H1 (cell line): ENCODE measurements at regions not wholly inside any gene's neighbourhood (a gene's known extent, or its start where the extent isn't known, plus 50 kb on each side); places are given as distances from the start of the nearest gene placed in this dataset.
A peak's percentile ranks its signal among the peaks of the same experiment; 100 is the strongest.

ENCODE experiments used
- CTCF ChIA-PET: fragments of 300-600 bp; sonication (Branson Sonifier 250); formaldehyde crosslinking; loops from one replicate; lab custom pipeline; 2021; ENCODE audit not compliant: partially characterized antibody; lab: Charles Lee
- POLR2A ChIA-PET: fragments of 300-600 bp; sonication (Branson Sonifier 250); formaldehyde crosslinking; loops from one replicate; lab custom pipeline; 2021; ENCODE audit warnings: inconsistent platforms; ENCODE audit not compliant: partially characterized antibody; lab: Charles Lee
- DNase-seq, 2 experiments: peaks; one replicate each; pipeline versions ENCODE4 v3.0.0 to v3.0.0-alpha.2; 2010 to 2022; ENCODE audit warnings: low spot score in 2 of 2, low read depth in 1 of 2, mixed read lengths in 1 of 2
- FAIRE-seq: peaks from 2 replicates; lab custom pipeline; 2011; peaks lifted over from hg19 to GRCh38; lab: Jason Lieb, UNC
- H2AFZ ChIP-seq: 2 replicates; pipeline ENCODE4 v1.8.1; 2012; ENCODE audit warnings: low read length, inconsistent platforms
- H2AK5ac ChIP-seq: 2 replicates; pipeline ENCODE4 v1.6.1; 2013; ENCODE audit warnings: low read depth, low read length
- H2BK120ac ChIP-seq: replicated peaks from 2 replicates; pipeline ENCODE3; 2013; ENCODE audit warnings: low read depth, low read length, inconsistent platforms
- H2BK12ac ChIP-seq: 2 replicates; pipeline ENCODE4 v1.6.1; 2013; ENCODE audit warnings: low read depth, low read length
- H2BK15ac ChIP-seq: 2 replicates; pipeline ENCODE4 v1.6.1; 2013; ENCODE audit warnings: low read length
- H2BK20ac ChIP-seq: 2 replicates; pipeline ENCODE4 v1.6.1; 2013; ENCODE audit warnings: low read length
- H2BK5ac ChIP-seq: 2 replicates; pipeline ENCODE4 v1.6.1; 2013; ENCODE audit warnings: low read depth, low read length
- H3K14ac ChIP-seq: 2 replicates; pipeline ENCODE4 v1.6.1; 2013; ENCODE audit warnings: inconsistent platforms; ENCODE audit not compliant: insufficient read length
- H3K18ac ChIP-seq: 2 replicates; pipeline ENCODE4 v1.6.1; 2013; ENCODE audit warnings: low read length; ENCODE audit errors: extremely low read depth
- H3K23ac ChIP-seq: 2 replicates; pipeline ENCODE4 v1.6.1; 2013; ENCODE audit warnings: inconsistent platforms; ENCODE audit not compliant: insufficient read length
- H3K23me2 ChIP-seq: 2 replicates; pipeline ENCODE4 v1.6.1; 2013; ENCODE audit warnings: low read depth, low read length
- H3K27ac ChIP-seq: 2 replicates; pipeline ENCODE4 v1.6.1; 2011; ENCODE audit warnings: low read depth, low read length, inconsistent platforms
- H3K27me3 ChIP-seq, 4 experiments: replicated peaks in 1 of 4; 1 replicate in 1 of 4; 2 replicates in 3 of 4; pipeline versions ENCODE4 v1.6.1 to v1.8.1; 2011 to 2013; ENCODE audit warnings: low read length in 3 of 4, mild to moderate bottlenecking in 3 of 4, inconsistent platforms in 2 of 4, mixed read lengths in 2 of 4, moderate library complexity in 1 of 4; ENCODE audit not compliant: control insufficient read depth in 3 of 4, insufficient read depth in 3 of 4; ENCODE audit errors: extremely low read depth in 1 of 4
- H3K36me3 ChIP-seq, 4 experiments: 2 replicates each; pipeline versions ENCODE4 v1.6.1 to v1.8.1; 2011 to 2013; ENCODE audit warnings: mild to moderate bottlenecking in 4 of 4, low read length in 3 of 4, moderate library complexity in 2 of 4, control low read depth in 1 of 4, inconsistent platforms in 1 of 4; ENCODE audit not compliant: insufficient read depth in 4 of 4, control insufficient read depth in 2 of 4
- H3K4ac ChIP-seq: replicated peaks from 2 replicates; pipeline ENCODE3; 2013; ENCODE audit warnings: low read length, low read depth, mixed read lengths, inconsistent platforms; ENCODE audit not compliant: insufficient read length
- H3K4me1 ChIP-seq, 4 experiments: replicated peaks in 1 of 4; 1 replicate in 1 of 4; 2 replicates in 3 of 4; pipeline versions ENCODE4 v1.6.1 to v1.8.1; 2011 to 2013; ENCODE audit warnings: low read length in 3 of 4, inconsistent platforms in 2 of 4, mixed read lengths in 1 of 4; ENCODE audit not compliant: insufficient read depth in 4 of 4, control insufficient read depth in 3 of 4
- H3K4me2 ChIP-seq, 2 experiments: 2 replicates each; pipeline versions ENCODE4 v1.6.1 to v1.8.1; 2011 to 2013; ENCODE audit warnings: low read depth in 2 of 2, low read length in 2 of 2, control low read depth in 1 of 2, inconsistent platforms in 1 of 2, mild to moderate bottlenecking in 1 of 2; ENCODE audit not compliant: insufficient read depth in 1 of 2
- H3K4me3 ChIP-seq, 4 experiments: fragments of 200-600, 300-600 bp in 1 of 4; sonication (generic), shearing (Covaris generic), sonication (Bioruptor Twin) in 1 of 4; 2 replicates each; pipeline versions ENCODE4 v1.5.1 to v1.8.1; 2011 to 2016; ENCODE audit warnings: low read length in 4 of 4, low read depth in 3 of 4, control low read depth in 2 of 4, inconsistent platforms in 2 of 4, mild to moderate bottlenecking in 2 of 4, mixed read lengths in 1 of 4, moderate library complexity in 1 of 4; ENCODE audit not compliant: insufficient read depth in 2 of 4; ENCODE audit errors: extremely low read depth in 1 of 4
- H3K56ac ChIP-seq: replicated peaks from 2 replicates; pipeline ENCODE3; 2013; ENCODE audit warnings: low read depth, mild to moderate bottlenecking, mixed read lengths, low read length, inconsistent platforms; ENCODE audit not compliant: insufficient read length
- H3K79me1 ChIP-seq: 2 replicates; pipeline ENCODE4 v1.6.1; 2013; ENCODE audit warnings: low read depth, low read length, control low read depth
- H3K79me2 ChIP-seq, 2 experiments: 2 replicates each; pipeline versions ENCODE4 v1.6.1 to v1.8.1; 2012 to 2013; ENCODE audit warnings: low read length in 2 of 2, mild to moderate bottlenecking in 2 of 2, inconsistent platforms in 1 of 2; ENCODE audit not compliant: insufficient read depth in 2 of 2, control insufficient read depth in 1 of 2
- H3K9ac ChIP-seq, 4 experiments: replicated peaks in 1 of 4; 1 replicate in 1 of 4; 2 replicates in 3 of 4; pipeline versions ENCODE4 v1.6.1 to v1.8.1; 2011 to 2013; ENCODE audit warnings: low read depth in 3 of 4, low read length in 3 of 4, control low read depth in 2 of 4, mild to moderate bottlenecking in 2 of 4, moderate library complexity in 2 of 4, inconsistent platforms in 1 of 4; ENCODE audit errors: extremely low read depth in 1 of 4
- H3K9me3 ChIP-seq, 2 experiments: 2 replicates each; pipeline versions ENCODE4 v1.6.1 to v1.8.1; 2012 to 2013; ENCODE audit warnings: mild to moderate bottlenecking in 2 of 2, moderate library complexity in 2 of 2, control low read depth in 1 of 2, inconsistent platforms in 1 of 2, low read depth in 1 of 2, low read length in 1 of 2, mixed read lengths in 1 of 2; ENCODE audit not compliant: insufficient read depth in 2 of 2
- H4K20me1 ChIP-seq, 2 experiments: replicated peaks in 1 of 2; 2 replicates each; pipeline versions ENCODE3 to v1.8.1; 2011 to 2013; ENCODE audit warnings: inconsistent platforms in 2 of 2, low read length in 2 of 2, mild to moderate bottlenecking in 1 of 2; ENCODE audit not compliant: insufficient read depth in 2 of 2, control insufficient read depth in 1 of 2
- H4K5ac ChIP-seq: 2 replicates; pipeline ENCODE4 v1.6.1; 2013; ENCODE audit warnings: low read length, low read depth, mixed read lengths, inconsistent platforms; ENCODE audit not compliant: insufficient read length
- H4K8ac ChIP-seq: 2 replicates; pipeline ENCODE4 v1.8.0; 2013; ENCODE audit warnings: mild to moderate bottlenecking, moderate library complexity, low read length, inconsistent platforms; ENCODE audit not compliant: insufficient read depth; ENCODE audit errors: extremely low read depth
- H4K91ac ChIP-seq: replicated peaks from 2 replicates; pipeline ENCODE3; 2013; ENCODE audit warnings: low read length, mixed read lengths, inconsistent platforms; ENCODE audit not compliant: insufficient read length
- BACH1 ChIP-seq: IDR thresholded peaks from 2 replicates; pipeline ENCODE4 v1.6.1; 2012; ENCODE audit warnings: low read length, improper control_type of control experiment
- KDM5A ChIP-seq: fragments of 200-600 bp; IDR thresholded peaks from 2 replicates; pipeline ENCODE4 v1.7.1; 2012; ENCODE audit warnings: mild to moderate bottlenecking, low read length, inconsistent platforms, mixed read lengths
- SRF ChIP-seq: IDR thresholded peaks from 2 replicates; pipeline ENCODE4 v1.6.1; 2011; ENCODE audit warnings: mild to moderate bottlenecking, low read depth, low read length, moderate library complexity
- WGBS, 2 experiments: shearing (Covaris generic) in 1 of 2; methylation state at CpG; one replicate each; pipeline versions ENCODE4 v1.1.6 to v1.1.7; 2013 to 2015; ENCODE audit warnings: low lambda C conversion rate in 2 of 2, mixed read lengths in 2 of 2, inconsistent platforms in 1 of 2, low coverage in 1 of 2, missing lambda C conversion rate in 1 of 2; ENCODE audit not compliant: insufficient replicate concordance in 2 of 2, insufficient coverage in 1 of 2, insufficient read length in 1 of 2; ENCODE audit errors: extremely low coverage in 1 of 2, missing lambda C conversion rate in 1 of 2; 5-methylcytosine and 5-hydroxymethylcytosine counted together

DNA sequence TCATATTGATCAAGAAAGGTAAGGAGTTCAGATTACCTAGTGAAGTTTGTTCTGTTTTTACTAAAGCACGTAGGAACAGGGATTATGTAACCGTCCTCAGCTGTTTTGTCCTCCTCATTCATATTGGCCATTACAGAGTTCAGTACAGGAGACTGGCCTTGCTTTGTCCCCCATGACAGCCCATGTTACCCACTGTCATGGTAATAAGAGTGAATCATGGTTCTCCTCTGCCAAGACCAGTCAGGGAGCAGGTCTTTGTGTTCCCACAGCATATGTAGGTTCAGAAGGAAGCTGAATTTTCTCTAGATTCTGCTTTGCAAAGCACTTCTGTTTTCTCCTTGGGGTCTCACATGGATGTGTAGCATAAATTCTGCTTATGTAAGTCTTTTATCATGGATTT lies 106.2 kb upstream of the GPR141 start:
- Histone ChIP-seq H2AFZ (peak overlapping the region; percentile 63; the same call in 1 of the 2 replicates), H3K18ac (peak overlapping the region; percentile 51; the same call in 1 of the 2 replicates), H3K9me3 (no peaks in the 10 kb centered on the region), H4K5ac (no peak overlapping the region), H3K27me3 (no peaks in the 10 kb centered on the region), H2BK120ac (no peak overlapping the region), H3K4me1 (peaks cover 0 to 6% (median 3%) of the 10 kb centered on the region in 4 experiments; a peak in 4 of 7 replicates), H3K4me3 (no peak overlapping the region), H3K4me2 (no peak overlapping the region), H3K9ac (no peak overlapping the region), H3K79me2 (no peaks in the 10 kb centered on the region), H2BK12ac (no peak overlapping the region), H4K20me1 (no peaks in the 10 kb centered on the region), H3K23ac (no peak overlapping the region), H3K14ac (no peak overlapping the region), H3K79me1 (no peaks in the 10 kb centered on the region), H3K23me2 (no peaks in the 10 kb centered on the region), H3K36me3 (no peaks in the 10 kb centered on the region), H3K4ac (no peak overlapping the region), H4K8ac (no peak overlapping the region), H2AK5ac (no peak overlapping the region), H2BK20ac (no peak overlapping the region), H2BK15ac (no peak overlapping the region), H3K27ac (no peak overlapping the region), H3K56ac (no peak overlapping the region), H2BK5ac (no peak overlapping the region), H4K91ac (no peak overlapping the region)
- TF ChIP-seq BACH1 (no peak), KDM5A (no peak), SRF (no peak)
- FAIRE-seq = peak; percentile 76
- WGBS, 2 experiments = 73% methylated on average over 2 of the region's 2 CpGs; no CpG with 5 or more reads in 1 of the 2 experiments
- no peak for DNase-seq
- ChIA-PET CTCF (interaction anchor here (1.1 to 1.2 kb wide), 2 partner anchors 77 to 155 kb away, joined by 3 to 4 read pairs; no protein-coding TSS in a partner anchor), POLR2A (no interaction called here)
